ENCODE measurements at regions not wholly inside any gene's neighbourhood (a gene's known extent, or its start where the extent isn't known, plus 50 kb on each side); places are given as distances from the start of the nearest gene placed in this dataset.

GRCh38 chr11:79564288-79564925 is 123.6 kb upstream of the TENM4 start:
- WGBS: 82% methylated on average over 5 of the region's 5 CpGs
- no peak overlapping the region for H3K27ac ChIP-seq (ENCODE audit: low read depth in 1 of 2, low read length in 2 of 2)
- TF ChIP-seq REST (IDR thresholded peaks at IDR 0.05): no peak
- no peak for TF ChIP-seq HNF4G (IDR thresholded peaks at IDR 0.05)
- TF ChIP-seq ZBTB33 (IDR thresholded peaks at IDR 0.05): no peak
- no peak for TF ChIP-seq RXRA (IDR thresholded peaks at IDR 0.05)
- TF ChIP-seq JUND (IDR thresholded peaks at IDR 0.05): no peak
- TF ChIP-seq, protein P1, sequence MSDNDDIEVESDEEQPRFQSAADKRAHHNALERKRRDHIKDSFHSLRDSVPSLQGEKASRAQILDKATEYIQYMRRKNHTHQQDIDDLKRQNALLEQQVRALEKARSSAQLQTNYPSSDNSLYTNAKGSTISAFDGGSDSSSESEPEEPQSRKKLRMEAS (IDR thresholded peaks at IDR 0.05): no peak
- TF ChIP-seq SP1 (IDR thresholded peaks at IDR 0.05): no peak
- TF ChIP-seq NR2F2 (IDR thresholded peaks at IDR 0.05): no peak
- no peak for TF ChIP-seq ATF3 (IDR thresholded peaks at IDR 0.05)
- no peak for TF ChIP-seq YY1 (IDR thresholded peaks at IDR 0.05)
- no peak for TF ChIP-seq FOXA2 (IDR thresholded peaks at IDR 0.05)
- no peak for TF ChIP-seq HNF4A (conservative IDR thresholded peaks at IDR 0.05)
- no peak for TF ChIP-seq FOXA1 (IDR thresholded peaks at IDR 0.05)
- no peak for TF ChIP-seq TAF1 (conservative IDR thresholded peaks at IDR 0.05)
- no peak for TF ChIP-seq RAD21 (IDR thresholded peaks at IDR 0.05)
- TF ChIP-seq GABPA (IDR thresholded peaks at IDR 0.05 in 1 of 2, conservative IDR thresholded peaks at IDR 0.05 in 1 of 2): no peak
- no peak for TF ChIP-seq EGR1 (IDR thresholded peaks at IDR 0.05; ENCODE audit: low read depth in 2 of 2)
- TF ChIP-seq CTCF (IDR thresholded peaks at IDR 0.05; ENCODE audit: low read depth, low read length, missing input control): no peak
- H3K9ac ChIP-seq (ENCODE audit: low read depth in 1 of 2, low read length in 2 of 2): no peak overlapping the region
- H3K27me3 ChIP-seq (ENCODE audit: control insufficient read depth in 4 of 4, insufficient read depth in 4 of 4, low read length in 3 of 4): no peaks in the 10 kb centered on the region
- H3K4me3 ChIP-seq (ENCODE audit: low read depth in 1 of 3, low read length in 3 of 3): no peak overlapping the region
- DNase-seq (ENCODE audit: low spot score): no peak
- no peaks in the 10 kb centered on the region for H3K4me1 ChIP-seq (ENCODE audit: control insufficient read depth in 4 of 4, insufficient read depth in 4 of 4, low read length in 3 of 4)
- peaks cover 0 to under 1% (median 0%) of the 10 kb centered on the region in 4 donors for H3K9me3 ChIP-seq (ENCODE audit: control insufficient read depth in 4 of 4, low read length in 3 of 4)
- no peaks in the 10 kb centered on the region for H3K36me3 ChIP-seq (ENCODE audit: control insufficient read depth in 4 of 4, insufficient read depth in 3 of 4, low read depth in 1 of 4, low read length in 3 of 4)

Data from liver (tissue), 8 donors.